ENCODE measurements at regions not wholly inside any gene's neighbourhood (a gene's known extent, or its start where the extent isn't known, plus 50 kb on each side); places are given as distances from the start of the nearest gene placed in this dataset.

GRCh38 chr11:41982975-41983374 lies 523.5 kb upstream of the LRRC4C start:
- H4K20me1 ChIP-seq (replicated peaks; ENCODE audit: control insufficient read depth, extremely low read depth, insufficient read depth, low read length) = no peaks in the 10 kb centered on the region
- CTCF ChIA-PET = no interaction called here
- no peaks in the 10 kb centered on the region for H3K9me1 ChIP-seq (replicated peaks; ENCODE audit: control insufficient read depth, extremely low read depth, insufficient read depth, low read length)
- no peaks in the 10 kb centered on the region for H3K79me2 ChIP-seq (ENCODE audit: control insufficient read depth, insufficient read depth, low read length)
- no peak overlapping the region for H3K27ac ChIP-seq (ENCODE audit: insufficient read depth, low read depth, low read length)
- DNase-seq (ENCODE audit: low read depth, low spot score) (no peak), FAIRE-seq (no peak)
- no peaks in the 10 kb centered on the region for H3K36me3 ChIP-seq (ENCODE audit: control insufficient read depth in 2 of 2, extremely low read depth in 1 of 2, insufficient read depth in 2 of 2, low read length in 2 of 2)
- no TSS peak for BruUV-seq (replicated peaks)
- no peak overlapping the region for H3K4me3 ChIP-seq (replicated peaks in 1 of 3; ENCODE audit: insufficient read depth in 1 of 3, low read depth in 1 of 3, low read length in 3 of 3)
- no peak overlapping the region for H3K4me2 ChIP-seq (ENCODE audit: insufficient read depth, low read length)
- dilution Hi-C loops (cut with MboI; ENCODE audit: extremely low pct_ligation_motif_present, low sequenced_read_pairs) (no loop called here), intact Hi-C loops (cut with micrococcal nuclease) (no loop called here)
- H2AFZ ChIP-seq (ENCODE audit: low read depth, low read length) = no peak overlapping the region
- POLR2A ChIA-PET = no interaction called here
- no peaks in the 10 kb centered on the region for H3K4me1 ChIP-seq (ENCODE audit: control insufficient read depth, extremely low read depth, insufficient read depth, low read length)
- H3K9ac ChIP-seq (replicated peaks; ENCODE audit: extremely low read depth, insufficient read depth, low read length) = no peak overlapping the region
- H3K27me3 ChIP-seq (ENCODE audit: control insufficient read depth in 2 of 2, insufficient read depth in 2 of 2, low read length in 2 of 2) = no peaks in the 10 kb centered on the region
- TF ChIP-seq MYC (IDR thresholded peaks at IDR 0.05; ENCODE audit: low read depth, low read length) (no peak), EZH2 (IDR thresholded peaks at IDR 0.05; ENCODE audit: borderline replicate concordance, low read depth, low read length, severe bottlenecking) (no peak), POLR2AphosphoS5 (IDR thresholded peaks at IDR 0.05; ENCODE audit: insufficient read depth, low read depth, low read length) (no peak), GATA2 (IDR thresholded peaks at IDR 0.05; ENCODE audit: insufficient read depth, insufficient read length, low read depth, low read length) (no peak), POLR2A (IDR thresholded peaks at IDR 0.05; ENCODE audit: low read depth, low read length) (no peak), FOS (IDR thresholded peaks at IDR 0.05; ENCODE audit: borderline replicate concordance, insufficient read depth, low read length) (no peak), JUN (IDR thresholded peaks at IDR 0.05; ENCODE audit: borderline replicate concordance, insufficient read depth, insufficient read length, low read depth) (no peak)
- TF ChIP-seq, protein P1, sequence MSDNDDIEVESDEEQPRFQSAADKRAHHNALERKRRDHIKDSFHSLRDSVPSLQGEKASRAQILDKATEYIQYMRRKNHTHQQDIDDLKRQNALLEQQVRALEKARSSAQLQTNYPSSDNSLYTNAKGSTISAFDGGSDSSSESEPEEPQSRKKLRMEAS (IDR thresholded peaks at IDR 0.05; ENCODE audit: insufficient read depth, insufficient read length) = no peak
- TF ChIP-seq, protein P2, sequence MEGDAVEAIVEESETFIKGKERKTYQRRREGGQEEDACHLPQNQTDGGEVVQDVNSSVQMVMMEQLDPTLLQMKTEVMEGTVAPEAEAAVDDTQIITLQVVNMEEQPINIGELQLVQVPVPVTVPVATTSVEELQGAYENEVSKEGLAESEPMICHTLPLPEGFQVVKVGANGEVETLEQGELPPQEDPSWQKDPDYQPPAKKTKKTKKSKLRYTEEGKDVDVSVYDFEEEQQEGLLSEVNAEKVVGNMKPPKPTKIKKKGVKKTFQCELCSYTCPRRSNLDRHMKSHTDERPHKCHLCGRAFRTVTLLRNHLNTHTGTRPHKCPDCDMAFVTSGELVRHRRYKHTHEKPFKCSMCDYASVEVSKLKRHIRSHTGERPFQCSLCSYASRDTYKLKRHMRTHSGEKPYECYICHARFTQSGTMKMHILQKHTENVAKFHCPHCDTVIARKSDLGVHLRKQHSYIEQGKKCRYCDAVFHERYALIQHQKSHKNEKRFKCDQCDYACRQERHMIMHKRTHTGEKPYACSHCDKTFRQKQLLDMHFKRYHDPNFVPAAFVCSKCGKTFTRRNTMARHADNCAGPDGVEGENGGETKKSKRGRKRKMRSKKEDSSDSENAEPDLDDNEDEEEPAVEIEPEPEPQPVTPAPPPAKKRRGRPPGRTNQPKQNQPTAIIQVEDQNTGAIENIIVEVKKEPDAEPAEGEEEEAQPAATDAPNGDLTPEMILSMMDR (IDR thresholded peaks at IDR 0.05; ENCODE audit: extremely low read depth in 1 of 2, insufficient read depth in 1 of 2, low read depth in 1 of 2, low read length in 2 of 2) = no peak
- no peaks in the 10 kb centered on the region for H3K9me3 ChIP-seq (replicated peaks; ENCODE audit: control insufficient read depth, insufficient read depth, low read length)

Measured in endothelial cell of umbilical vein (primary cell).